ENCODE measurements at regions not wholly inside any gene's neighbourhood (a gene's known extent, or its start where the extent isn't known, plus 50 kb on each side); places are given as distances from the start of the nearest gene placed in this dataset.

DNA sequence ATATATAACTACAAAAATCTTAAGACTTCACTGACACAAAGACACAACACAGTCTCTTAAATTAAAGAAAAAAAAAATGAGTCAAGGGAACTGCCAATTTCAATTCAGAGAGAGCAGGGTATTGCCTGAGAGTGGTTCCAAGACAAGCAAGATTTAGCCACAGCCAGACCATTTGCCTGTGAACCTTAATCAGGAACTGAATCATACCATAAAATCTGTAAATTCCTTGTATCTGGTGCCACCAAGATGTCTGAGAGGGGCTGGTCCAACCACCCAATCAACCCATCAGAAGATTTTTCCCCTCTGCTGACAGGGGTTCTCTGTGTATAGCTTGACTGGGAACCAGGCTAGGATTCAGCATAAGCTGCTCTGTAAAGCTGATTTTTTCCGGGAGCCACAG is 159.2 kb downstream of the CPEB2 start:
- Histone ChIP-seq H3K9me2 (ENCODE audit: insufficient read depth, low read length) (no peaks in the 10 kb centered on the region), H3K9me3 (ENCODE audit: low read length) (no peaks in the 10 kb centered on the region), H2AFZ (ENCODE audit: low read depth, low read length) (no peak overlapping the region), H3K4me2 (ENCODE audit: low read length) (no peak overlapping the region), H3K27me3 (ENCODE audit: insufficient read depth, low read depth, low read length) (no peaks in the 10 kb centered on the region), H3K9ac (ENCODE audit: low read length) (no peak overlapping the region), H3F3A (ENCODE audit: insufficient read depth, low read length, poor library complexity, severe bottlenecking) (no peaks in the 10 kb centered on the region), H3K36me3 (ENCODE audit: insufficient read depth, low read length) (no peaks in the 10 kb centered on the region), H3K4me3 (ENCODE audit: low read length) (no peak overlapping the region), H3K79me2 (replicated peaks; ENCODE audit: insufficient read depth, low read length) (no peaks in the 10 kb centered on the region), H4K20me1 (ENCODE audit: insufficient read depth) (no peaks in the 10 kb centered on the region), H3K27ac (ENCODE audit: low read length) (no peak overlapping the region)
- TF ChIP-seq MXI1 (conservative IDR thresholded peaks at IDR 0.05; ENCODE audit: poor library complexity, severe bottlenecking) (no peak), RAD21 (conservative IDR thresholded peaks at IDR 0.05) (no peak), POLR2AphosphoS5 (IDR thresholded peaks at IDR 0.05) (no peak), EZH2 (IDR thresholded peaks at IDR 0.05; ENCODE audit: borderline replicate concordance, insufficient read depth, low read length, poor library complexity, severe bottlenecking) (no peak), TAF1 (IDR thresholded peaks at IDR 0.05; ENCODE audit: low read depth) (no peak), SMC3 (conservative IDR thresholded peaks at IDR 0.05; ENCODE audit: poor library complexity) (no peak), EP300 (conservative IDR thresholded peaks at IDR 0.05; ENCODE audit: poor library complexity, severe bottlenecking) (no peak)
- TF ChIP-seq, protein P1, sequence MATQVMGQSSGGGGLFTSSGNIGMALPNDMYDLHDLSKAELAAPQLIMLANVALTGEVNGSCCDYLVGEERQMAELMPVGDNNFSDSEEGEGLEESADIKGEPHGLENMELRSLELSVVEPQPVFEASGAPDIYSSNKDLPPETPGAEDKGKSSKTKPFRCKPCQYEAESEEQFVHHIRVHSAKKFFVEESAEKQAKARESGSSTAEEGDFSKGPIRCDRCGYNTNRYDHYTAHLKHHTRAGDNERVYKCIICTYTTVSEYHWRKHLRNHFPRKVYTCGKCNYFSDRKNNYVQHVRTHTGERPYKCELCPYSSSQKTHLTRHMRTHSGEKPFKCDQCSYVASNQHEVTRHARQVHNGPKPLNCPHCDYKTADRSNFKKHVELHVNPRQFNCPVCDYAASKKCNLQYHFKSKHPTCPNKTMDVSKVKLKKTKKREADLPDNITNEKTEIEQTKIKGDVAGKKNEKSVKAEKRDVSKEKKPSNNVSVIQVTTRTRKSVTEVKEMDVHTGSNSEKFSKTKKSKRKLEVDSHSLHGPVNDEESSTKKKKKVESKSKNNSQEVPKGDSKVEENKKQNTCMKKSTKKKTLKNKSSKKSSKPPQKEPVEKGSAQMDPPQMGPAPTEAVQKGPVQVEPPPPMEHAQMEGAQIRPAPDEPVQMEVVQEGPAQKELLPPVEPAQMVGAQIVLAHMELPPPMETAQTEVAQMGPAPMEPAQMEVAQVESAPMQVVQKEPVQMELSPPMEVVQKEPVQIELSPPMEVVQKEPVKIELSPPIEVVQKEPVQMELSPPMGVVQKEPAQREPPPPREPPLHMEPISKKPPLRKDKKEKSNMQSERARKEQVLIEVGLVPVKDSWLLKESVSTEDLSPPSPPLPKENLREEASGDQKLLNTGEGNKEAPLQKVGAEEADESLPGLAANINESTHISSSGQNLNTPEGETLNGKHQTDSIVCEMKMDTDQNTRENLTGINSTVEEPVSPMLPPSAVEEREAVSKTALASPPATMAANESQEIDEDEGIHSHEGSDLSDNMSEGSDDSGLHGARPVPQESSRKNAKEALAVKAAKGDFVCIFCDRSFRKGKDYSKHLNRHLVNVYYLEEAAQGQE (IDR thresholded peaks at IDR 0.05; ENCODE audit: borderline replicate concordance): no peak
- TF ChIP-seq, protein P2, sequence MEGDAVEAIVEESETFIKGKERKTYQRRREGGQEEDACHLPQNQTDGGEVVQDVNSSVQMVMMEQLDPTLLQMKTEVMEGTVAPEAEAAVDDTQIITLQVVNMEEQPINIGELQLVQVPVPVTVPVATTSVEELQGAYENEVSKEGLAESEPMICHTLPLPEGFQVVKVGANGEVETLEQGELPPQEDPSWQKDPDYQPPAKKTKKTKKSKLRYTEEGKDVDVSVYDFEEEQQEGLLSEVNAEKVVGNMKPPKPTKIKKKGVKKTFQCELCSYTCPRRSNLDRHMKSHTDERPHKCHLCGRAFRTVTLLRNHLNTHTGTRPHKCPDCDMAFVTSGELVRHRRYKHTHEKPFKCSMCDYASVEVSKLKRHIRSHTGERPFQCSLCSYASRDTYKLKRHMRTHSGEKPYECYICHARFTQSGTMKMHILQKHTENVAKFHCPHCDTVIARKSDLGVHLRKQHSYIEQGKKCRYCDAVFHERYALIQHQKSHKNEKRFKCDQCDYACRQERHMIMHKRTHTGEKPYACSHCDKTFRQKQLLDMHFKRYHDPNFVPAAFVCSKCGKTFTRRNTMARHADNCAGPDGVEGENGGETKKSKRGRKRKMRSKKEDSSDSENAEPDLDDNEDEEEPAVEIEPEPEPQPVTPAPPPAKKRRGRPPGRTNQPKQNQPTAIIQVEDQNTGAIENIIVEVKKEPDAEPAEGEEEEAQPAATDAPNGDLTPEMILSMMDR (IDR thresholded peaks at IDR 0.05; ENCODE audit: poor library complexity, severe bottlenecking): no peak

DNA sequence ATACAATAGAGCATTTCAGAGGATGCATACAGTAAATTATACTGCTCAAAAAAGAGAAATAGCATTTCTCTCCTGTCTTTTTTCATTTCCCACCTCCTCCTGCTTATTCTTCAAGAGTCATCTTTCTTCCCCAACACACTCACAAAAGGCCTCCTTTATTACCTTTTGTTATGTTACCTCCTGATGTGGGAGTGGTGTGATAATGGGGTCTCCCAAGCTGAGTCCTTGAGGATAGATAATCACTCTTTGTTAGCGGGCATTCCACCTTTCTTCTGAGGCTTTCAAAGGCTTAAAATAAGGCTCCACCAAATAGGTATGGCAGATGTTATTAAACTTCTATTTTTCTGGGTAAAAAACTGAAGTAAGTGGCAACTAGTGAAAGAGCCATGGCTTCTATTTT is 159.8 kb downstream of the CPEB2 start:
- H3K4me2 ChIP-seq (ENCODE audit: low read length): no peak overlapping the region
- H3K27me3 ChIP-seq (ENCODE audit: insufficient read depth, low read depth, low read length): no peaks in the 10 kb centered on the region
- no peak overlapping the region for H3K27ac ChIP-seq (ENCODE audit: low read length)
- no peaks in the 10 kb centered on the region for H3F3A ChIP-seq (ENCODE audit: insufficient read depth, low read length, poor library complexity, severe bottlenecking)
- no peak overlapping the region for H3K4me3 ChIP-seq (ENCODE audit: low read length)
- H4K20me1 ChIP-seq (ENCODE audit: insufficient read depth): no peaks in the 10 kb centered on the region
- no peaks in the 10 kb centered on the region for H3K9me2 ChIP-seq (ENCODE audit: insufficient read depth, low read length)
- TF ChIP-seq EP300 (conservative IDR thresholded peaks at IDR 0.05; ENCODE audit: poor library complexity, severe bottlenecking) (no peak), RAD21 (conservative IDR thresholded peaks at IDR 0.05) (no peak), EZH2 (IDR thresholded peaks at IDR 0.05; ENCODE audit: borderline replicate concordance, insufficient read depth, low read length, poor library complexity, severe bottlenecking) (no peak), SMC3 (conservative IDR thresholded peaks at IDR 0.05; ENCODE audit: poor library complexity) (no peak), TAF1 (IDR thresholded peaks at IDR 0.05; ENCODE audit: low read depth) (no peak), POLR2AphosphoS5 (IDR thresholded peaks at IDR 0.05) (no peak), MXI1 (conservative IDR thresholded peaks at IDR 0.05; ENCODE audit: poor library complexity, severe bottlenecking) (no peak)
- TF ChIP-seq, protein P2 (IDR thresholded peaks at IDR 0.05; ENCODE audit: poor library complexity, severe bottlenecking): no peak
- TF ChIP-seq, protein P1 (IDR thresholded peaks at IDR 0.05; ENCODE audit: borderline replicate concordance): no peak
- no peaks in the 10 kb centered on the region for H3K36me3 ChIP-seq (ENCODE audit: insufficient read depth, low read length)
- H2AFZ ChIP-seq (ENCODE audit: low read depth, low read length): no peak overlapping the region
- no peaks in the 10 kb centered on the region for H3K79me2 ChIP-seq (replicated peaks; ENCODE audit: insufficient read depth, low read length)
- no peak overlapping the region for H3K9ac ChIP-seq (ENCODE audit: low read length)
- no peaks in the 10 kb centered on the region for H3K9me3 ChIP-seq (ENCODE audit: low read length)

Measured in neural cell (in vitro differentiated cells).